ENCODE measurements at regions not wholly inside any gene's neighbourhood (a gene's known extent, or its start where the extent isn't known, plus 50 kb on each side); places are given as distances from the start of the nearest gene placed in this dataset.

- peaks cover 75% of the 10 kb centered on the region for H3K4me1 Mint-ChIP-seq (ENCODE audit: low read depth)
- CTCF ChIA-PET = no interaction called here
- ATAC-seq (ENCODE audit: poor library complexity) = peak; percentile 10
Measured at GRCh38 chr14:71554959-71555612, 377.1 kb upstream of the RGS6 start.

GRCh38 chr14:71555654-71556559 is 376.3 kb upstream of the RGS6 start:
- peaks cover 16% of the 10 kb centered on the region for H3K4me1 ChIP-seq (ENCODE audit: insufficient read depth, low read length)
- H3K36me3 ChIP-seq (ENCODE audit: insufficient read depth, low read length) = no peaks in the 10 kb centered on the region
- H3K27me3 ChIP-seq (ENCODE audit: control insufficient read depth in 1 of 2, insufficient read depth in 2 of 2, low read length in 2 of 2) = no peaks in the 10 kb centered on the region
- H3K4me3 ChIP-seq (ENCODE audit: low read length) = peak overlapping the region; percentile 32
- intact Hi-C loops (cut with DNase I, micrococcal nuclease) = loop anchor here in 1 of 2 experiments (2.0 kb wide), 1 partner anchor 235 kb away; the partner anchor contains the start of gene SIPA1L1
- no peaks in the 10 kb centered on the region for H3K9me3 ChIP-seq (ENCODE audit: control insufficient read depth in 1 of 2, insufficient read depth in 1 of 2, low read length in 2 of 2)
- TF ChIP-seq CTCF (IDR thresholded peaks at IDR 0.05) = no peak
- ChIA-PET POLR2A (interaction anchor here (0.6 to 2.0 kb wide), 5 partner anchors 9 to 234 kb away, joined by 3 to 11 read pairs (median 3); no protein-coding TSS in a partner anchor), CTCF (no interaction called here)
- no peaks in the 10 kb centered on the region for H3K9me3 Mint-ChIP-seq
- peaks cover 80% of the 10 kb centered on the region for H3K4me1 Mint-ChIP-seq (ENCODE audit: low read depth)
- H3K4me3 Mint-ChIP-seq = peak overlapping the region; percentile 78
- H3K27ac Mint-ChIP-seq = peak overlapping the region; percentile 87
- ATAC-seq (ENCODE audit: poor library complexity) = peak; percentile 87
- peak; percentile 2 to 87 (median 38) for DNase-seq
- H3K27ac ChIP-seq (ENCODE audit: low read depth in 1 of 2, low read length in 2 of 2) = peak overlapping the region; percentile 77 to 79
- no peaks in the 10 kb centered on the region for H3K27me3 Mint-ChIP-seq
- no peaks in the 10 kb centered on the region for H3K36me3 Mint-ChIP-seq (ENCODE audit: low read depth)

More at GRCh38 chr14:71554959-71555612, 377.1 kb upstream of the RGS6 start:
- POLR2A ChIA-PET = interaction anchor here (0.6 to 2.0 kb wide), 7 partner anchors 9 to 234 kb away, joined by 3 to 11 read pairs (median 3); no protein-coding TSS in a partner anchor
- intact Hi-C loops (cut with DNase I, micrococcal nuclease) = loop anchor here in 1 of 2 experiments (2.0 kb wide), 1 partner anchor 234 kb away; the partner anchor contains the start of gene SIPA1L1
- peak overlapping the region; percentile 32 for H3K4me3 ChIP-seq (ENCODE audit: low read length)
- H3K36me3 ChIP-seq (ENCODE audit: insufficient read depth, low read length) = no peaks in the 10 kb centered on the region
- Mint-ChIP-seq H3K4me3 (peak overlapping the region; percentile 78), H3K27ac (peak overlapping the region; percentile 87), H3K27me3 (no peaks in the 10 kb centered on the region), H3K9me3 (no peaks in the 10 kb centered on the region), H3K36me3 (ENCODE audit: low read depth) (no peaks in the 10 kb centered on the region)
- no peaks in the 10 kb centered on the region for H3K9me3 ChIP-seq (ENCODE audit: control insufficient read depth in 1 of 2, insufficient read depth in 1 of 2, low read length in 2 of 2)
- TF ChIP-seq CTCF (IDR thresholded peaks at IDR 0.05) = no peak
- H3K4me1 ChIP-seq (ENCODE audit: insufficient read depth, low read length) = peaks cover 16% of the 10 kb centered on the region
- peak in 1 of 14 experiments; percentile 28 for DNase-seq
- H3K27ac ChIP-seq (ENCODE audit: low read depth in 1 of 2, low read length in 2 of 2) = peak overlapping the region; percentile 77 to 79
- no peaks in the 10 kb centered on the region for H3K27me3 ChIP-seq (ENCODE audit: control insufficient read depth in 1 of 2, insufficient read depth in 2 of 2, low read length in 2 of 2)

- ATAC-seq (ENCODE audit: poor library complexity) = no peak
- H3K27me3 Mint-ChIP-seq = no peaks in the 10 kb centered on the region
- no peaks in the 10 kb centered on the region for H3K9me3 Mint-ChIP-seq
- intact Hi-C loops (cut with DNase I, micrococcal nuclease) = no loop called here
- Histone ChIP-seq H3K4me3 (ENCODE audit: low read length) (no peak overlapping the region), H3K36me3 (ENCODE audit: insufficient read depth, low read length) (no peaks in the 10 kb centered on the region), H3K27me3 (ENCODE audit: control insufficient read depth in 1 of 2, insufficient read depth in 2 of 2, low read length in 2 of 2) (no peaks in the 10 kb centered on the region), H3K27ac (ENCODE audit: low read depth in 1 of 2, low read length in 2 of 2) (peak overlapping the region in 1 of 2 donors; percentile 79), H3K9me3 (ENCODE audit: control insufficient read depth in 1 of 2, insufficient read depth in 1 of 2, low read length in 2 of 2) (no peaks in the 10 kb centered on the region), H3K4me1 (ENCODE audit: insufficient read depth, low read length) (peaks cover 16% of the 10 kb centered on the region)
- H3K36me3 Mint-ChIP-seq (ENCODE audit: low read depth) = no peaks in the 10 kb centered on the region
- TF ChIP-seq CTCF (IDR thresholded peaks at IDR 0.05) = no peak
- ChIA-PET CTCF (no interaction called here), POLR2A (no interaction called here)
- H3K4me3 Mint-ChIP-seq = no peak overlapping the region
- peak overlapping the region; percentile 87 for H3K27ac Mint-ChIP-seq
- peaks cover 72% of the 10 kb centered on the region for H3K4me1 Mint-ChIP-seq (ENCODE audit: low read depth)
- DNase-seq = no peak
Measured at GRCh38 chr14:71556730-71557129, 375.5 kb upstream of the RGS6 start.
